Stimulated activated CD8-positive, alpha-beta memory T cell treated with anti-CD3 and anti-CD28 coated beads, Interleukin-2, amount 100 ng/mL, for 48 hours (primary cell): ENCODE measurements at regions not wholly inside any gene's neighbourhood (a gene's known extent, or its start where the extent isn't known, plus 50 kb on each side); places are given as distances from the start of the nearest gene placed in this dataset.
"Not testable (repeated sequence)": the region's sequence is repeated elsewhere in the genome, so short reads cannot be mapped to it uniquely, and the experiment has no call there.

Experiments
- DNase-seq, 2 donors: peaks; one replicate each; pipeline ENCODE4 v3.0.0-alpha.2; 2020; ENCODE audit warnings: low read depth in 2 of 2

- DNase-seq = no peak
These were observed 509.2 kb downstream of the CDH10 start for GRCh38 chr5:24135536-24135935.

DNA sequence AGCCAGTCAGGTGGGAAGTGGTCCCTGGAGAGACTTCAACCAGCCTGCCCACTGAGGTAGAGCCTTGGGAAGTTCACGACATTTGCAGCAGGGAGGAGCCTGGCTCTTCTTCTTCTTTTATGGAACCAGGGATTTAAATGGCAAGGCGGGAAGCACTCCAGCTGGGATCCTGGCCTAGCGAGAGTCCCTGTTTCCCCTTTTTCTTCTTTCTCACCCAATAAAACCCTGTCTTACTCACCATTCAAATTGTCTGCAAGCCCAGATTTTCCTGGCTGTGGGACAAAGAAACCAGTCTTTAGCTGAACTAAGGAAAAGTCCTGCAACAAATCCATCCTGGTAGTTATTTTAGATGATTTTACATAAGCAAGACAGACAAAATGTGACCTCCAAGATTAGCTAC lies 503.7 kb downstream of the CDH10 start:
- no peak for DNase-seq

DNA sequence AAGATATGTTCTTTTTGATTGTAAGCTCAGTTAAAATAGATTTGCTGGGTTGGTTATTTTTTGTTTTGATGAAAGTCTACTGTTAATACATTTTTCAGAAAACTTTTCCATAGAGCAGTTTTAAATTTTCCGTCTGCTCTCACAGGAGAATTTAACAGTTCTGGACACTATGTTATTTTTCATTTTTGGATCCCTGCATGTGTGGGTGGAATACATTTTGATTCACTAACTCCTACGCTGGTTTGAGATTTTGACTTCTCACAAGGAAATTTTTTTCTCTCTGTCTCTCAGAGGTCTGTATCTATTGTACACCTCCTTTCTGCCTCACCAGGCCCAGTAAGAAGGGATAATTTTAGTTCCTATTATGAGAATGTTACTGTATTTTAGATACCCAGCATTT lies 502.4 kb downstream of the CDH10 start:
- DNase-seq = no peak

DNA sequence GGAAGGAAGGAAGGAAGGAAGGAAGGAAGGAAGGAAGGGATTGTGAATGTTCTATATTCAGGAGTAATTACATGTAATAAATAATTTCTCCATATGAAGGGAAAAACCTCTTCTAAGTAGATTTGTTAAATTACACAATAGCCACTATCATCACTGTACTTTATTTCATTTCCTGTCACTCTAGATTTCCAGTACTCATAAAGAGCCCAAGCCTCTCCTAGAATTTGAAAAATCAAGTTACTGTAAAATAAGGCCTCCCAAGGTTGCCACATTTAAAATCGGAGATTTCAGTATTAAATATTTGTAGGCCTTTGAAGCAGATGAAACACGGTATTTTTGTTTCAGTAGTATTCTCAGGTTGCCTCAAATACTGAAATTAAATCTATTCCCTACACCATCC lies 499.0 kb downstream of the CDH10 start:
- DNase-seq = no peak

DNA sequence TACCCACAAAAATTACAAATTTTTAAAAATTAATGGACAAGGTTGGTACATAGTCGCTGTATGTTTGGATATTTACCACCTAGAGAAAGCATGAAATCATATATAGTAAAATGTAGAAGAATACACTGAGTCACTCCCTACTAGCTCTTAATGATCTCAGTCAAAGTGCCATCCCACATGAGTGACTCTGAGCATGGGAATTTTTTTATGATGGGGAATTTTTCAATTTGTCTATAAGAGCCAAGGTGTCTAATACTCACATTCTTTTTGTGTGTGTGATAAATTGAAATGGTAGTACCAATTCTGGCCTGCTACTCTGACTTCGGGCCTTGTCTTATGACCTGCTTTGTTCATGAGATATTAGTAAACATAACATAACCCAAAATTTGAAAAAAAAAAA lies 483.2 kb downstream of the CDH10 start:
- DNase-seq = no peak

DNA sequence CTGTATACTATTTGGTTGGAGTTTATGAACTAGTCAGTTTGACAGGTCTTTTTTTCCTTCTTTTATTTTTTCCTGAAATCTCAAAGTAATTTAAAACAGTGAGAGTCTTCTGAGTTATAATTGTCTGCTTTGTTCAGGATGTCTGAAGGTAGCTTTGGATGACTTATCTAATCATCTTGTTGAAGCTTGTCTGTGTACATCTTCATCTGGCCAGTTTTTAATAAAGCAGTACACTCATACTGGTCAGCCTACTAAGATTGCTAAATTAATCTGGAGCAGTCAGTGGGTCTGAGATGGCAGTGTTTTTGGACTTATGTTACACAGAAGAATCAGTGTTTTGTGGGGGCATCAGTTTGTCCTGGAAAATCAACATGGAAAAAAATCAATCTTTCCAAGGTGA lies 482.4 kb downstream of the CDH10 start:
- no peak for DNase-seq

- DNase-seq = no peak
These were observed 481.7 kb downstream of the CDH10 start for GRCh38 chr5:24163091-24163490.

GRCh38 chr5:24167806-24168205 lies 477.0 kb downstream of the CDH10 start:
- DNase-seq = no peak

DNA sequence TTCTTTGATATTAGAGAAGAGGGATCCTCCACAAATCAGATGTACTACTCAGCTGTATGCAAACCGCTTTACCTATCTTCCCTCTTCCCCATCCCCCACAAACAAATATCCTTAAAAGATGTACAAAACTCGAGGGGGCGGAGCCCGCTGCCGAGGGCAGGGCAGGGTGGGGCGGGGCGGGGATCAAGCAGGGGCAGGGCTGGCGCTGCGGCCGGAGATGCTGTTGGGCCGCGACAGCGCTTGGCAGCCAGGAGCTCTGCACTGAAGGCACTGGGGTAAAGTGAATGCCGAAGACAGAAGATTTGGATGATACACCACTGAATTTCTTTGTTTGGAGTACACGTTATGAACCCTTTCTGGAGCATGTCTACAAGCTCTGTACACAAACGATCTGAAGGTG lies 474.8 kb downstream of the CDH10 start:
- no peak for DNase-seq

DNA sequence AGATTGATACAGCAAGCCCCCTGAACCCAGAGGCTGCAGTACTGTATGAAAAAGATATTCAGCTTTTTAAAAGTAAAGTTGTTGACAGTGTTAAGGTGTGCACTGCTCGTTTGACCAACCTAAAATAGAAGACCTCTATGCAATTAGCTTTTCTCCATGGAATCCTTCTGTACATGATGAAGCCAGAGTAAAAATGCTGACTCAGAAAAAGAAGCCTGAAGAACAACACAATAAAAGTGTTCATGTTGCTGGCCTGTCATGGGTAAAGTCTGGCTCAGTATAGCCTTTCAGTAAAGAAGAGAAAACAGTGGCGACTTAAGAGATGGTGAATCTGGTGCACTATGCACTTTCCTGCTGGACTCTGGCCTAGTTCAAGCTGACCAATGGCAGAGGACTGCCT lies 473.8 kb downstream of the CDH10 start:
- not testable (repeated sequence) for DNase-seq

GRCh38 chr5:24177821-24178220 lies 467.0 kb downstream of the CDH10 start:
- DNase-seq = no peak

DNA sequence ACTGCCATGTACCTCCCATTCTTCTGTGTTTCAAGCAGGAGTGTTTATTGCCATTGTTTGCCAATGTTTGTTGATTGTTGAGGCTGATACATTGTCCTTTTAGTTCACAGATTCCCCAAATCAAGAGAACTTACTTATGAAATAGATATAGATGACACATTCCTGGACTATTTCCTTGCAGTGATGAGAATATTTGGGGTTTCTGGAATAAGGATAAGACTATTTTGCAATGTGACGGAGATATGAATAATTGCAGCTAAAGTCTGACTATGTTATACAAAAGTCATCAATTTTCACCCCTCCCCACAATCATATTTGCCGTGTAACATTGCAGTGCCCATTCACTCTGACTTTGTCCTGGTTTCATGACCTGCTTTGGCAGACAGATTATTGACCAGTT lies 460.8 kb downstream of the CDH10 start:
- no peak for DNase-seq

- DNase-seq = no peak
These were observed 456.4 kb downstream of the CDH10 start for GRCh38 chr5:24188216-24188925.

GRCh38 chr5:24196789-24197188 lies 448.0 kb downstream of the CDH10 start:
- DNase-seq = no peak

DNA sequence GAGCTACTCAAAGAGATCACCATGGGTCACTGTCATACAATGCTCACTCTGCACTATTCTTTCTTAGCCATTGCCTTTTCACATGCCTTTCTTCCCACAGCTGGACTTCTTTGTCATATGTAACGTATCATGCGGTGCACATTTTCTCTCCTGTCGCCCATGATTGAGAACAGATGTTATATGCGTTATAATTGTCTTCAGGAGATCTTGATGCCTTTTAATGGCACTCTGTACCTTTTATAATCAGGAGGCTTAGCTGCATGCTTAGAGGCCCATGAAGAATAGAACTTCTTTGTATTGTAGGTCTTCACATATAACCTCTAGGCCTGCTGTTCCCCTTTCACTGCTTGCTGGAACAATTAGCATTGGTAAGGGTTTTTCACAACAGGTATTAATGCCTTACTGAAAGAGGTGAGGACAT lies 436.1 kb downstream of the CDH10 start:
- DNase-seq = no peak

GRCh38 chr5:24215114-24215513 lies 429.7 kb downstream of the CDH10 start:
- DNase-seq = no peak

- DNase-seq = no peak
These were observed 421.9 kb downstream of the CDH10 start for GRCh38 chr5:24222876-24223275.

DNA sequence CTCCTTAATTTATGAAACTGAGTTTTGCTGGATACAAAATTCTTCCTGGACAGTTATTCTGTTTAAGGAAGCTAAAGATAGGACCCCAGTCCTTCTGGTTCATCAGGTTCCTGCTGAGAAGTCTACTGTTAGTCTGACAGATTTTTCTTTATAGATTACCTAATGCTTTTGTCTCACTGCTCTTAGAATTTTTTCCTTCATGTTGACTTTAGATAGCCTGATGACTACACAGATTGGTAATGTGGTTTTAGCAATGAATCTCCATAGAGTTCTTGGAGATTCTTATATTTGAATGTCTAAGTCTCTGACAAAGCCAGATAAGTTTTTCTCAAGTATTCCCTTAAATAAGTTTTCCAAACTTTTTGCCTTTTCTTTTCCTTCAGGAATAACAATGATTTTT lies 419.7 kb downstream of the CDH10 start:
- DNase-seq = no peak

- DNase-seq = no peak
These were observed 418.3 kb downstream of the CDH10 start for GRCh38 chr5:24226479-24226878.

DNA sequence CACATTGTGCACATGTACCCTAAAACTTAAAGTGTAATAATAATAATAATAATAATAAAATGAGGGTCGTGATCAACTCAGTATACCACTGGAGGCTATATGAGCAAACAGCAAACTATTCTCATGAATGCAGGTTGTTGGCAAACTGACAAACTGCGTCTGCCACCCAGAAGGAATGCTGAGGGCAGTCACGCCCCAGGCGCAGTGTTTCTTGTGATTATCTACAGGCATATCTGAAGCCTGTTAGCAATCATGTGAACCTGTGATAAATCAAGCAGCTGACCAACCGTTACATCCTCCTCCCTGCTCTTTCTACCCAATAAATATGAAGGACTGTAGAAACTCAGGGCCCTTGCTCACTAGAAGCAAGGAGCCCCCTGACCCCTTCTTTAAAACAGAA lies 416.9 kb downstream of the CDH10 start:
- not testable (repeated sequence) for DNase-seq

GRCh38 chr5:24232041-24232440 lies 412.7 kb downstream of the CDH10 start:
- DNase-seq = no peak

- DNase-seq = no peak
These were observed 411.8 kb downstream of the CDH10 start for GRCh38 chr5:24232929-24233498.

GRCh38 chr5:24235946-24236345 lies 408.8 kb downstream of the CDH10 start:
- DNase-seq = no peak

DNA sequence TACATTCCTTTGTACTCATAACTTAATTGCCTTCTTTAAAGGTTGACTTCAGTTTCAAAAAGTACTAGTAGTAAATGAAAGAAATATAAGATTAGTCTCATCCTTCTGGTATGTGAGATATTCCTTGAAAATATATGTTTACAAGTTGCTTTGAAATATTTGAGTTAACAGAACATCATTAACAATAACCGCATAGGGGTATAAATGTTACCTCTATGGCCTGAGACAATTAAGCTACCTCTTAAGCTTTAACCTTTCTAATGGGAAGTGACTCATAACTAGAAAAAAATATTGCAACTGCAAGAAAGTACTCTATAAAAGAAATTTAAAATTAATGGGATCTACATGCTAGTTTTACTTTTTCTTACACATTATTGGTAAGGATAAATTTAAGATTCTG lies 399.0 kb downstream of the CDH10 start:
- no peak for DNase-seq
